Ovary (tissue), 3 donors: ENCODE measurements at regions not wholly inside any gene's neighbourhood (a gene's known extent, or its start where the extent isn't known, plus 50 kb on each side); places are given as distances from the start of the nearest gene placed in this dataset.

Experiments
- CTCF ChIP-seq, 3 donors: fragments of 450-650 bp in 2 of 3; fragments of 200-600 bp in 1 of 3; IDR thresholded peaks; one replicate each; pipeline versions ENCODE4 v1.5.1 to v1.8.0; 2016 to 2022; ENCODE audit warnings: antibody characterized with exemption in 3 of 3, mild to moderate bottlenecking in 1 of 3
- POLR2A ChIP-seq: fragments of 450-650 bp; IDR thresholded peaks from one replicate; pipeline ENCODE4 v1.6.1; 2017; ENCODE audit warnings: antibody characterized with exemption, mild to moderate bottlenecking, moderate library complexity
- donor health status: DM: no; HTN: no; CAD: no.

- TF ChIP-seq CTCF (IDR thresholded peaks at IDR 0.05) (no peak), POLR2A (no peak)
Measured at GRCh38 chr4:147011411-147011810, 65.7 kb upstream of the TTC29 start.
